Breast epithelium (tissue), 3 donors: ENCODE measurements at regions not wholly inside any gene's neighbourhood (a gene's known extent, or its start where the extent isn't known, plus 50 kb on each side); places are given as distances from the start of the nearest gene placed in this dataset.

ENCODE experiments used
- POLR2A ChIP-seq: fragments of 450-650 bp; IDR thresholded peaks from one replicate; pipeline ENCODE4 v1.6.1; 2016; ENCODE audit warnings: antibody characterized with exemption, mild to moderate bottlenecking, moderate library complexity
- TF ChIP-seq, protein P1 (sequence below), 3 donors: fragments of 450-650 bp; IDR thresholded peaks; one replicate each; pipeline ENCODE4 v1.5.1; 2016 to 2017; ENCODE audit warnings: antibody characterized with exemption in 3 of 3, mild to moderate bottlenecking in 3 of 3, moderate library complexity in 3 of 3

DNA sequence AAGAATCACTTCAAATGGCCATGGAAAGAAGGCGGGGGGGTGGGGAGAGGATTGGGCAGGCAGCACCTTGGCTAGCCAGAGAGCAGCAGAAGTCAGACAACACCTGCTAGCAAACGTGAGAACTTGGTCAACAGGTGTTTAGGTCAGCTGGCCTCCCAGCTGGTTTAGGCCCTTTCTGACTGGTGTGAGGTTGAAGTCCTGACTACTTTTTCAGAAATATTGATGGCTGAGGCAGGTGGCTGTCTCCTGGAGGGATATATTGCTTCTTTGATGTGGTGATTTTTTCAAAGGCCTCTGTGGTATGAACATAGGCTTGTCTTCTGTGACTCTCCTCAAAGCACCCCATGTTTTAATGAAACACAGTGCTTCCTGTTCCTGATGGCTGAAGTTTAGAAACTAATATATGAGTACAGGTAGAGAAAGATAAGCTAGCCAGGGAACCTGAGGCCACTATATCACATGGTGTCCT lies 238.2 kb upstream of the SSTR1 start:
- TF ChIP-seq, protein P1, sequence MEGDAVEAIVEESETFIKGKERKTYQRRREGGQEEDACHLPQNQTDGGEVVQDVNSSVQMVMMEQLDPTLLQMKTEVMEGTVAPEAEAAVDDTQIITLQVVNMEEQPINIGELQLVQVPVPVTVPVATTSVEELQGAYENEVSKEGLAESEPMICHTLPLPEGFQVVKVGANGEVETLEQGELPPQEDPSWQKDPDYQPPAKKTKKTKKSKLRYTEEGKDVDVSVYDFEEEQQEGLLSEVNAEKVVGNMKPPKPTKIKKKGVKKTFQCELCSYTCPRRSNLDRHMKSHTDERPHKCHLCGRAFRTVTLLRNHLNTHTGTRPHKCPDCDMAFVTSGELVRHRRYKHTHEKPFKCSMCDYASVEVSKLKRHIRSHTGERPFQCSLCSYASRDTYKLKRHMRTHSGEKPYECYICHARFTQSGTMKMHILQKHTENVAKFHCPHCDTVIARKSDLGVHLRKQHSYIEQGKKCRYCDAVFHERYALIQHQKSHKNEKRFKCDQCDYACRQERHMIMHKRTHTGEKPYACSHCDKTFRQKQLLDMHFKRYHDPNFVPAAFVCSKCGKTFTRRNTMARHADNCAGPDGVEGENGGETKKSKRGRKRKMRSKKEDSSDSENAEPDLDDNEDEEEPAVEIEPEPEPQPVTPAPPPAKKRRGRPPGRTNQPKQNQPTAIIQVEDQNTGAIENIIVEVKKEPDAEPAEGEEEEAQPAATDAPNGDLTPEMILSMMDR (IDR thresholded peaks at IDR 0.05) = no peak
- no peak for TF ChIP-seq POLR2A
